ENCODE measurements at regions not wholly inside any gene's neighbourhood (a gene's known extent, or its start where the extent isn't known, plus 50 kb on each side); places are given as distances from the start of the nearest gene placed in this dataset.

DNA sequence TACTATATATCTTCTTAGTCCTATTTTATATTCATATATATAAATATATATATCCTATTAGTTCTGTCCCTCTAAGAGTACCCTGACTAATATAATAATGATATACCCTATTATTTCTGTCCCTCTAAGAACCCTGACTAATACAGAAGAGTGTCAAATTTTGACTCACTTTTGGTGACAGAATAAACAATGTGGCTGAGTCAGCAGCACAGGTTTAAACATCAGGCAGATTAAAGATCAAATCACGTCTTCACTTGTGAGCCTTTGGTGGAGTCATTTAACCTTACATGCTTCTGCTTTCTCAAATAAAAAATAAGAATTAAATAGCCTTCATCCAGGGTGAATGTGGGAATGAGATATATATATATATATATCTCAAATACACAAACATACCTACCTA is 615.9 kb upstream of the GCFC2 start:
- H3K27me3 ChIP-seq, result no peaks in the 10 kb centered on the region
- H3K4me1 ChIP-seq, result no peaks in the 10 kb centered on the region

DNA sequence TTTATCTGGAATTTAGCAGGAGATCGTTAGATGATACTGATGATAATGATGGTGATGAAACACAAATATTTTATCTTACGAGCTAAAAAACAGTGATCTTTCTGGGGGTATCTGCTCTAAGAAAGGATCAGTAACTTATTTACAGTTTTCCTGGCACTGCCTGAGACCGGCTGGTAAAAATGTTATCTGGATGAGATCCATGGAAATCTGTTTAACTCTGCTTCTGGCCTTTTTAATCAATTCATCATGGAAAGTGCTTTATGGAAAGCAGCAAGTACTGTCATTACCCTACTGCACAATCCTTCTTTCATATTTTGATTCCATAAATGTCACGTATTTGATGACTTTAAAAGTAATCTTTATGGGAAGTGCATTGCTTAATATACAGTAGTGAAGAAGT is 612.7 kb upstream of the GCFC2 start:
- no peaks in the 10 kb centered on the region for H3K36me3 ChIP-seq
- intact Hi-C loops (cut with DNase I), result no loop called here
- DNase-seq (ENCODE audit: low spot score in 2 of 2), result no peak
- H3K27ac ChIP-seq, result no peak overlapping the region
- TF ChIP-seq, protein P1, sequence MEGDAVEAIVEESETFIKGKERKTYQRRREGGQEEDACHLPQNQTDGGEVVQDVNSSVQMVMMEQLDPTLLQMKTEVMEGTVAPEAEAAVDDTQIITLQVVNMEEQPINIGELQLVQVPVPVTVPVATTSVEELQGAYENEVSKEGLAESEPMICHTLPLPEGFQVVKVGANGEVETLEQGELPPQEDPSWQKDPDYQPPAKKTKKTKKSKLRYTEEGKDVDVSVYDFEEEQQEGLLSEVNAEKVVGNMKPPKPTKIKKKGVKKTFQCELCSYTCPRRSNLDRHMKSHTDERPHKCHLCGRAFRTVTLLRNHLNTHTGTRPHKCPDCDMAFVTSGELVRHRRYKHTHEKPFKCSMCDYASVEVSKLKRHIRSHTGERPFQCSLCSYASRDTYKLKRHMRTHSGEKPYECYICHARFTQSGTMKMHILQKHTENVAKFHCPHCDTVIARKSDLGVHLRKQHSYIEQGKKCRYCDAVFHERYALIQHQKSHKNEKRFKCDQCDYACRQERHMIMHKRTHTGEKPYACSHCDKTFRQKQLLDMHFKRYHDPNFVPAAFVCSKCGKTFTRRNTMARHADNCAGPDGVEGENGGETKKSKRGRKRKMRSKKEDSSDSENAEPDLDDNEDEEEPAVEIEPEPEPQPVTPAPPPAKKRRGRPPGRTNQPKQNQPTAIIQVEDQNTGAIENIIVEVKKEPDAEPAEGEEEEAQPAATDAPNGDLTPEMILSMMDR (IDR thresholded peaks at IDR 0.05), result no peak
- H3K4me1 ChIP-seq, result no peaks in the 10 kb centered on the region
- no peaks in the 10 kb centered on the region for H3K9me3 ChIP-seq
- no peaks in the 10 kb centered on the region for H3K27me3 ChIP-seq
- no peak overlapping the region for H3K4me3 ChIP-seq

More for the DNA sequence above, 615.9 kb upstream of the GCFC2 start:
- no peak overlapping the region for H3K27ac ChIP-seq
- no peak for DNase-seq (ENCODE audit: low spot score in 2 of 2)
- TF ChIP-seq, protein P1 (IDR thresholded peaks at IDR 0.05), result no peak
- H3K4me3 ChIP-seq, result no peak overlapping the region
- H3K36me3 ChIP-seq, result no peaks in the 10 kb centered on the region
- intact Hi-C loops (cut with DNase I), result no loop called here
- no peaks in the 10 kb centered on the region for H3K9me3 ChIP-seq

DNA sequence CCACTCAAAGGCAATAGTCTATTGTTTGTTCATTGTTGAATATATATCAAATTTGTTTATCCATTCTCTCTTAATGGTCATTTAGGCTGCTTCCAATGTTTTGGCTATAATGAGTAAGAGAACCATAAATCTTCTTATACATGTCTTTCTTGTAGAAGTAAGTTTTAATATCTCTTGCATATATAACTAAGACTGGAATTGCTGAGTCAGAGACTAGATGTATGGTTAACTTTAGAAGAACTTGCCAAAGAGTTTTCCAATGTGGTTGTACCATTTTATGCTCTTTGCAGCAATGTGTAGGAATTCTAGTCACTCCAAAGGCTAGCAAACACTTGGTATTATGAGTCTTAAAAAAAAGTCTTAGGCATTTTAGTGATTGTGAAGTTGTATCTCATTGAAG is 610.0 kb upstream of the GCFC2 start:
- Histone ChIP-seq H3K36me3 (no peaks in the 10 kb centered on the region), H3K4me1 (no peaks in the 10 kb centered on the region), H3K9me3 (no peaks in the 10 kb centered on the region), H3K27me3 (no peaks in the 10 kb centered on the region), H3K27ac (no peak overlapping the region), H3K4me3 (no peak overlapping the region)
- TF ChIP-seq, protein P1 (IDR thresholded peaks at IDR 0.05), result no peak
- DNase-seq (ENCODE audit: low spot score in 2 of 2), result no peak
- intact Hi-C loops (cut with DNase I), result no loop called here

DNA sequence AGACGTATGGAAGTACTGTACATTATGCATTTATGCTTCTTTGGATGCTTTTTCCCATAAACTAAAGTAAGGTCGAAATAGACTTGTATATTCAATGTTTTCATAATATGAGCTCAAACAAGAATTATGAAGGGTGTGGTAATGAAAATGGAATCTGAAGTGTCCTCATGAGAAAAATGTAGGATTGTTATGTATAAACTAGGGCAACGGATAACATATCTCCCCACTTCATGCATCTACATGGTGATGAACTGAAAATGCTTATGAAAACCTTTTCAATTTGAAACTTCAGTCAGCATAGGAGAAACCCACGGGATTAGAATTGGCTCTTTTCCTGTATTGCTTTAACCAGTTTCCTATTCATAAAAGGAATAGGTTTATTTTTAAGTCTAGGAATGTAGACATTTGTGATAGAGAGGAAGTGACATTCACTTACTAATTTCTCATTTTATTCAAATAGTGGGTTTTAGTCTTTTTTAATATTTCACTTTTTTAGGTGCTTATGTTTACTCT is 608.2 kb upstream of the GCFC2 start:
- Histone ChIP-seq H3K36me3 (no peaks in the 10 kb centered on the region), H3K4me1 (no peaks in the 10 kb centered on the region), H3K4me3 (no peak overlapping the region), H3K27me3 (no peaks in the 10 kb centered on the region), H3K9me3 (no peaks in the 10 kb centered on the region), H3K27ac (no peak overlapping the region)
- intact Hi-C loops (cut with DNase I), result no loop called here
- no peak for DNase-seq (ENCODE audit: low spot score in 2 of 2)
- TF ChIP-seq, protein P1 (IDR thresholded peaks at IDR 0.05), result no peak

DNA sequence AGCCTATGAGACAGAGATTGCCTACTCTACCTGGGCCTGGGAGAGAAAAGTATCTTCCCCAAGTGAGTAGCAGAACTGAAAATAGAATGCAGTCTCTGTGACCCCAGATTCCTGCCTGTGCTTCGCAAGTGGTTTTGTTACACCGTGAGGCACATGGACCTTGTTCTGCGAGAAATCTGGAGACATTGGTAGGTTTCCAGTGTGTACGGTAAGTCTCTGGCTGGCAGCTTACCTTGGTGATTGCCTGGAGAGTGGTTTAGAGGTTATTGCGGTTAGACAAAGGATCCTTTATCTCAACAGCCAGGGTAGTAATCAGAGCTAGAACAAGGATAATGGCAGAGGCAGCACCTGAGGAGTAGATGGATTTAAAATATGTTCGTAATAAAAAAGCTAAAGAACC is 606.0 kb upstream of the GCFC2 start:
- DNase-seq (ENCODE audit: low spot score in 2 of 2), result no peak
- no peaks in the 10 kb centered on the region for H3K27me3 ChIP-seq
- TF ChIP-seq, protein P1 (IDR thresholded peaks at IDR 0.05), result no peak

More for the DNA sequence above, 606.0 kb upstream of the GCFC2 start:
- Histone ChIP-seq H3K36me3 (no peaks in the 10 kb centered on the region), H3K9me3 (no peaks in the 10 kb centered on the region), H3K4me1 (no peaks in the 10 kb centered on the region), H3K27ac (no peak overlapping the region), H3K4me3 (no peak overlapping the region)
- intact Hi-C loops (cut with DNase I), result no loop called here

Measured in ascending aorta (tissue), 2 donors.